Sigmoid colon (tissue), 6 donors: ENCODE measurements at regions not wholly inside any gene's neighbourhood (a gene's known extent, or its start where the extent isn't known, plus 50 kb on each side); places are given as distances from the start of the nearest gene placed in this dataset.
A peak's percentile ranks its signal among the peaks of the same experiment; 100 is the strongest.

Source experiments
- DNase-seq: peaks from one replicate; pipeline ENCODE4 v3.0.0-alpha.2; 2019
- H3K27ac ChIP-seq, 4 donors: fragments of 200-600 bp; sonication (generic); one replicate each; pipeline ENCODE4 v1.5.1; 2016 to 2019; ENCODE audit warnings: mild to moderate bottlenecking in 1 of 4
- H3K27me3 ChIP-seq, 3 donors: fragments of 200-600 bp; sonication (generic); one replicate each; pipeline ENCODE4 v1.5.1; 2019; ENCODE audit warnings: mild to moderate bottlenecking in 1 of 3
- H3K36me3 ChIP-seq, 4 donors: fragments of 200-600 bp; sonication (generic); one replicate each; pipeline ENCODE4 v1.5.1; 2016 to 2019
- H3K4me1 ChIP-seq, 4 donors: fragments of 200-600 bp; sonication (generic); one replicate each; pipeline ENCODE4 v1.5.1; 2017 to 2019
- H3K4me3 ChIP-seq, 4 donors: fragments of 200-600 bp; sonication (generic); one replicate each; pipeline ENCODE4 v1.5.1; 2017 to 2019; ENCODE audit warnings: mild to moderate bottlenecking in 2 of 4, moderate library complexity in 1 of 4
- H3K9me3 ChIP-seq, 4 donors: fragments of 200-600 bp in 3 of 4; sonication (generic) in 3 of 4; one replicate each; pipeline versions ENCODE4 v1.5.1 to v1.6.1; 2013 to 2019
- CTCF ChIP-seq, 4 experiments: fragments of 450-650 bp in 3 of 4; fragments of 200-600 bp in 1 of 4; IDR thresholded peaks; one replicate each; pipeline ENCODE4 v1.5.1; 2016 to 2019; ENCODE audit warnings: antibody characterized with exemption in 4 of 4, mild to moderate bottlenecking in 3 of 4, moderate library complexity in 2 of 4
- EP300 ChIP-seq, 4 donors: sonication (generic); formaldehyde crosslinking; IDR thresholded peaks; one replicate each; pipeline ENCODE4 v1.6.1; 2017; ENCODE audit warnings: antibody characterized with exemption in 4 of 4
- POLR2A ChIP-seq, 2 donors: fragments of 450-650 bp; IDR thresholded peaks; one replicate each; pipeline ENCODE4 v1.6.1; 2016; ENCODE audit warnings: antibody characterized with exemption in 2 of 2, mild to moderate bottlenecking in 2 of 2, moderate library complexity in 2 of 2
- POLR2AphosphoS5 ChIP-seq, 4 donors: sonication (generic); formaldehyde crosslinking; IDR thresholded peaks; one replicate each; pipeline ENCODE4 v1.6.1; 2017; ENCODE audit warnings: antibody characterized with exemption in 4 of 4
- WGBS, 2 donors: extraction: QIAGEN DNeasy Blood & Tissue Kit; methylation state at CpG; one replicate each; pipeline ENCODE4 v1.1.7; 2013; 5-methylcytosine and 5-hydroxymethylcytosine counted together
- intact Hi-C: fragments of 100-400 bp; cut with DNase I; formaldehyde crosslinking; loops from one replicate; pipeline ENCODE4 v1.15.1; 2023
- donor health status: healthy with polysubstance abuse.
- donor health status: healthy.

GRCh38 chr4:26074712-26075430 is 160.9 kb downstream of the SMIM20 start:
- TF ChIP-seq EP300 (IDR thresholded peaks at IDR 0.05): no peak
- TF ChIP-seq POLR2AphosphoS5 (IDR thresholded peaks at IDR 0.05): peak in 2 of 4 donors; percentile 17 to 57
- no peak for TF ChIP-seq POLR2A (IDR thresholded peaks at IDR 0.05)
- no peaks in the 10 kb centered on the region for H3K36me3 ChIP-seq
- no peaks in the 10 kb centered on the region for H3K27me3 ChIP-seq
- DNase-seq: no peak
- no peaks in the 10 kb centered on the region for H3K9me3 ChIP-seq
- intact Hi-C loops: no loop called here
- H3K4me3 ChIP-seq: no peak overlapping the region
- peak overlapping the region in 3 of 4 donors; percentile 41 to 50 (median 50) for H3K27ac ChIP-seq
- H3K4me1 ChIP-seq: peaks cover 0 to 7% (median 3%) of the 10 kb centered on the region in 4 donors
- 53 to 79% methylated on average over 8 of the region's 8 CpGs for whole genome bisulfite sequencing, 2 donors

- Histone ChIP-seq H3K4me3 (no peak overlapping the region), H3K9me3 (no peaks in the 10 kb centered on the region), H3K4me1 (peaks cover 0 to 7% (median 3%) of the 10 kb centered on the region in 4 donors), H3K27ac (peak overlapping the region in 3 of 4 donors; percentile 10 to 50 (median 50)), H3K36me3 (no peaks in the 10 kb centered on the region), H3K27me3 (no peaks in the 10 kb centered on the region)
- 16 to 18% methylated on average over 1 of the region's 1 CpG for WGBS, 2 donors
- no peak for DNase-seq
- no peak for TF ChIP-seq EP300 (IDR thresholded peaks at IDR 0.05)
- no peak for TF ChIP-seq CTCF (IDR thresholded peaks at IDR 0.05)
- no peak for TF ChIP-seq POLR2A (IDR thresholded peaks at IDR 0.05)
- TF ChIP-seq POLR2AphosphoS5 (IDR thresholded peaks at IDR 0.05): no peak
- intact Hi-C loops: no loop called here
Observed at GRCh38 chr4:26075583-26075982, 161.6 kb downstream of the SMIM20 start.

GRCh38 chr4:26076000-26076587 is 162.1 kb downstream of the SMIM20 start:
- Histone ChIP-seq H3K36me3 (no peaks in the 10 kb centered on the region), H3K27ac (peak overlapping the region in 3 of 4 donors; percentile 10 to 50 (median 43)), H3K4me1 (peaks cover 0 to 7% (median 3%) of the 10 kb centered on the region in 4 donors), H3K9me3 (no peaks in the 10 kb centered on the region), H3K4me3 (no peak overlapping the region), H3K27me3 (no peaks in the 10 kb centered on the region)
- intact Hi-C loops: no loop called here
- TF ChIP-seq POLR2AphosphoS5 (IDR thresholded peaks at IDR 0.05): peak in 2 of 4 donors; percentile 35 to 57
- no peak for TF ChIP-seq CTCF (IDR thresholded peaks at IDR 0.05)
- TF ChIP-seq EP300 (IDR thresholded peaks at IDR 0.05): peak in 2 of 4 donors; percentile 44 to 70
- DNase-seq: no peak
- 66 to 86% methylated on average over 4 of the region's 4 CpGs for WGBS, 2 donors

GRCh38 chr4:26076896-26077295 is 162.9 kb downstream of the SMIM20 start:
- TF ChIP-seq POLR2AphosphoS5 (IDR thresholded peaks at IDR 0.05) (no peak), CTCF (IDR thresholded peaks at IDR 0.05) (no peak), EP300 (IDR thresholded peaks at IDR 0.05) (no peak), POLR2A (IDR thresholded peaks at IDR 0.05) (no peak)
- no peaks in the 10 kb centered on the region for H3K27me3 ChIP-seq
- peak overlapping the region in 3 of 4 donors; percentile 0 to 10 (median 6) for H3K27ac ChIP-seq
- H3K9me3 ChIP-seq: no peaks in the 10 kb centered on the region
- intact Hi-C loops: no loop called here
- peaks cover 0 to 10% (median 3%) of the 10 kb centered on the region in 4 donors for H3K4me1 ChIP-seq
- no peak overlapping the region for H3K4me3 ChIP-seq
- H3K36me3 ChIP-seq: no peaks in the 10 kb centered on the region
- no peak for DNase-seq
- WGBS, 2 donors: 78 to 83% methylated on average over 4 of the region's 4 CpGs

GRCh38 chr4:26077756-26078155 is 163.7 kb downstream of the SMIM20 start:
- peak overlapping the region in 1 of 4 donors; percentile 6 for H3K27ac ChIP-seq
- TF ChIP-seq POLR2A (IDR thresholded peaks at IDR 0.05) (no peak), EP300 (IDR thresholded peaks at IDR 0.05) (no peak), CTCF (IDR thresholded peaks at IDR 0.05) (no peak), POLR2AphosphoS5 (IDR thresholded peaks at IDR 0.05) (no peak)
- H3K27me3 ChIP-seq: no peaks in the 10 kb centered on the region
- intact Hi-C loops: no loop called here
- H3K4me3 ChIP-seq: no peak overlapping the region
- no peaks in the 10 kb centered on the region for H3K9me3 ChIP-seq
- WGBS, 2 donors: 97% methylated on average over 3 of the region's 3 CpGs
- no peaks in the 10 kb centered on the region for H3K36me3 ChIP-seq
- DNase-seq: no peak
- peaks cover 0 to 15% (median 3%) of the 10 kb centered on the region in 4 donors for H3K4me1 ChIP-seq
